ENCODE measurements at regions not wholly inside any gene's neighbourhood (a gene's known extent, or its start where the extent isn't known, plus 50 kb on each side); places are given as distances from the start of the nearest gene placed in this dataset.
A peak's percentile ranks its signal among the peaks of the same experiment; 100 is the strongest.

- no peak for DNase-seq
These were observed 57.9 kb upstream of the SLC5A9 start for GRCh38 chr1:48164571-48164970.

- no peak for DNase-seq
These were observed 61.9 kb upstream of the SLC5A9 start for GRCh38 chr1:48160486-48161132.

GRCh38 chr1:48139275-48139674, 83.2 kb upstream of the SLC5A9 start:
- no peak for DNase-seq

- DNase-seq, result no peak
These were observed 94.5 kb upstream of the SLC5A9 start for GRCh38 chr1:48127735-48128685.

GRCh38 chr1:48123647-48124046, 98.9 kb upstream of the SLC5A9 start:
- no peak for DNase-seq

GRCh38 chr1:48121955-48122354, 100.6 kb upstream of the SLC5A9 start:
- no peak for DNase-seq

- DNase-seq, result no peak
These were observed 101.9 kb upstream of the SLC5A9 start for GRCh38 chr1:48120621-48121020.

GRCh38 chr1:48115835-48116234, 106.7 kb upstream of the SLC5A9 start:
- no peak for DNase-seq

- DNase-seq, result no peak
These were observed 107.7 kb upstream of the SLC5A9 start for GRCh38 chr1:48114596-48115382.

- no peak for DNase-seq
These were observed 112.3 kb upstream of the TRABD2B start for GRCh38 chr1:48109390-48110013.

GRCh38 chr1:48107516-48107915, 110.3 kb upstream of the TRABD2B start:
- DNase-seq, result peak; percentile 6

GRCh38 chr1:48106049-48106448, 108.9 kb upstream of the TRABD2B start:
- DNase-seq, result no peak

- DNase-seq, result no peak
These were observed 108.0 kb upstream of the TRABD2B start for GRCh38 chr1:48105165-48105564.

- no peak for DNase-seq
These were observed 106.3 kb upstream of the TRABD2B start for GRCh38 chr1:48103495-48103894.

- DNase-seq, result no peak
These were observed 105.6 kb upstream of the TRABD2B start for GRCh38 chr1:48102766-48103165.

- DNase-seq, result no peak
These were observed 102.0 kb upstream of the TRABD2B start for GRCh38 chr1:48099072-48099773.

GRCh38 chr1:48093696-48094528, 96.7 kb upstream of the TRABD2B start:
- peak; percentile 73 for DNase-seq

- DNase-seq, result no peak
These were observed 96.0 kb upstream of the TRABD2B start for GRCh38 chr1:48093147-48093546.

GRCh38 chr1:48092401-48092800, 95.2 kb upstream of the TRABD2B start:
- no peak for DNase-seq

- DNase-seq, result no peak
These were observed 92.2 kb upstream of the TRABD2B start for GRCh38 chr1:48089356-48089891.

GRCh38 chr1:48084826-48085225, 87.6 kb upstream of the TRABD2B start:
- DNase-seq, result no peak
